ENCODE measurements at regions not wholly inside any gene's neighbourhood (a gene's known extent, or its start where the extent isn't known, plus 50 kb on each side); places are given as distances from the start of the nearest gene placed in this dataset.

DNA sequence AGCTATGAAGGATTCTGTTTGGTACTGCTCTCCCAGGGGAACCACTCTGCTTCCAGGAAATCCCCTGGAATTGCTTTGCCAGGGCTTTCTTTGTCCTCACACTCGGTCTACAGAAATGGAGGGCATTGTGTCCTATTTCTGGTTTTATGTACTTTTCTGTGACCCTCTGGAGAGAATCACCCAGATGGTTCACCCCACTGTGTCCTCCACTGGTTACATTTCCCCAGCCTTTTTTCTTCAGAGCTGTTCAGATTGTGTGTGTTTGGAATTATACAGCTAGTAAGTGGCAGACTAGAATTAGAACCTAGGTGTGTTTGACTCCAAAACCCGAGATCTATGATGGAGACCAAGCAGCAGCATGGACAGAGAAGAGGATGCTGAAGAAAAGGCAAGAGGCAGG is 80.8 kb downstream of the CD164 start:
- no peaks in the 10 kb centered on the region for H4K20me1 ChIP-seq (replicated peaks; ENCODE audit: control insufficient read depth, extremely low read depth, insufficient read depth, low read length)
- H3K79me2 ChIP-seq (ENCODE audit: control insufficient read depth, insufficient read depth, low read length): no peaks in the 10 kb centered on the region
- intact Hi-C loops (cut with micrococcal nuclease): no loop called here
- ChIA-PET POLR2A (no interaction called here), CTCF (no interaction called here)
- no peak overlapping the region for H3K9ac ChIP-seq (replicated peaks; ENCODE audit: extremely low read depth, insufficient read depth, low read length)
- no TSS peak for BruUV-seq (replicated peaks)
- H3K9me1 ChIP-seq (replicated peaks; ENCODE audit: control insufficient read depth, extremely low read depth, insufficient read depth, low read length): no peaks in the 10 kb centered on the region
- DNase-seq (ENCODE audit: low read depth, low spot score) (no peak), FAIRE-seq (no peak)
- H3K4me1 ChIP-seq (ENCODE audit: control insufficient read depth, extremely low read depth, insufficient read depth, low read length): no peaks in the 10 kb centered on the region
- TF ChIP-seq POLR2AphosphoS5 (IDR thresholded peaks at IDR 0.05; ENCODE audit: insufficient read depth, low read depth, low read length): no peak
- TF ChIP-seq MYC (IDR thresholded peaks at IDR 0.05; ENCODE audit: low read depth, low read length): no peak
- no peak for TF ChIP-seq FOS (IDR thresholded peaks at IDR 0.05; ENCODE audit: borderline replicate concordance, insufficient read depth, low read length)
- no peak for TF ChIP-seq POLR2A (IDR thresholded peaks at IDR 0.05; ENCODE audit: low read depth, low read length)
- TF ChIP-seq, protein P1, sequence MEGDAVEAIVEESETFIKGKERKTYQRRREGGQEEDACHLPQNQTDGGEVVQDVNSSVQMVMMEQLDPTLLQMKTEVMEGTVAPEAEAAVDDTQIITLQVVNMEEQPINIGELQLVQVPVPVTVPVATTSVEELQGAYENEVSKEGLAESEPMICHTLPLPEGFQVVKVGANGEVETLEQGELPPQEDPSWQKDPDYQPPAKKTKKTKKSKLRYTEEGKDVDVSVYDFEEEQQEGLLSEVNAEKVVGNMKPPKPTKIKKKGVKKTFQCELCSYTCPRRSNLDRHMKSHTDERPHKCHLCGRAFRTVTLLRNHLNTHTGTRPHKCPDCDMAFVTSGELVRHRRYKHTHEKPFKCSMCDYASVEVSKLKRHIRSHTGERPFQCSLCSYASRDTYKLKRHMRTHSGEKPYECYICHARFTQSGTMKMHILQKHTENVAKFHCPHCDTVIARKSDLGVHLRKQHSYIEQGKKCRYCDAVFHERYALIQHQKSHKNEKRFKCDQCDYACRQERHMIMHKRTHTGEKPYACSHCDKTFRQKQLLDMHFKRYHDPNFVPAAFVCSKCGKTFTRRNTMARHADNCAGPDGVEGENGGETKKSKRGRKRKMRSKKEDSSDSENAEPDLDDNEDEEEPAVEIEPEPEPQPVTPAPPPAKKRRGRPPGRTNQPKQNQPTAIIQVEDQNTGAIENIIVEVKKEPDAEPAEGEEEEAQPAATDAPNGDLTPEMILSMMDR (IDR thresholded peaks at IDR 0.05; ENCODE audit: extremely low read depth in 1 of 2, insufficient read depth in 1 of 2, low read depth in 1 of 2, low read length in 2 of 2): no peak
- TF ChIP-seq, protein P2, sequence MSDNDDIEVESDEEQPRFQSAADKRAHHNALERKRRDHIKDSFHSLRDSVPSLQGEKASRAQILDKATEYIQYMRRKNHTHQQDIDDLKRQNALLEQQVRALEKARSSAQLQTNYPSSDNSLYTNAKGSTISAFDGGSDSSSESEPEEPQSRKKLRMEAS (IDR thresholded peaks at IDR 0.05; ENCODE audit: insufficient read depth, insufficient read length): no peak
- TF ChIP-seq JUN (IDR thresholded peaks at IDR 0.05; ENCODE audit: borderline replicate concordance, insufficient read depth, insufficient read length, low read depth): no peak
- no peak for TF ChIP-seq GATA2 (IDR thresholded peaks at IDR 0.05; ENCODE audit: insufficient read depth, insufficient read length, low read depth, low read length)
- TF ChIP-seq EZH2 (IDR thresholded peaks at IDR 0.05; ENCODE audit: borderline replicate concordance, low read depth, low read length, severe bottlenecking): no peak
- H3K27me3 ChIP-seq (ENCODE audit: control insufficient read depth in 2 of 2, insufficient read depth in 2 of 2, low read length in 2 of 2): peaks cover 20 to 23% of the 10 kb centered on the region in 2 experiments
- dilution Hi-C loops (cut with MboI; ENCODE audit: extremely low pct_ligation_motif_present, low sequenced_read_pairs): no loop called here
- no peak overlapping the region for H3K4me3 ChIP-seq (replicated peaks in 1 of 3; ENCODE audit: insufficient read depth in 1 of 3, low read depth in 1 of 3, low read length in 3 of 3)
- no peak overlapping the region for H3K27ac ChIP-seq (ENCODE audit: insufficient read depth, low read depth, low read length)
- no peaks in the 10 kb centered on the region for H3K36me3 ChIP-seq (ENCODE audit: control insufficient read depth in 2 of 2, extremely low read depth in 1 of 2, insufficient read depth in 2 of 2, low read length in 2 of 2)
- no peak overlapping the region for H2AFZ ChIP-seq (ENCODE audit: low read depth, low read length)
- no peak overlapping the region for H3K4me2 ChIP-seq (ENCODE audit: insufficient read depth, low read length)
- no peaks in the 10 kb centered on the region for H3K9me3 ChIP-seq (replicated peaks; ENCODE audit: control insufficient read depth, insufficient read depth, low read length)
